ENCODE measurements at regions not wholly inside any gene's neighbourhood (a gene's known extent, or its start where the extent isn't known, plus 50 kb on each side); places are given as distances from the start of the nearest gene placed in this dataset.

DNA sequence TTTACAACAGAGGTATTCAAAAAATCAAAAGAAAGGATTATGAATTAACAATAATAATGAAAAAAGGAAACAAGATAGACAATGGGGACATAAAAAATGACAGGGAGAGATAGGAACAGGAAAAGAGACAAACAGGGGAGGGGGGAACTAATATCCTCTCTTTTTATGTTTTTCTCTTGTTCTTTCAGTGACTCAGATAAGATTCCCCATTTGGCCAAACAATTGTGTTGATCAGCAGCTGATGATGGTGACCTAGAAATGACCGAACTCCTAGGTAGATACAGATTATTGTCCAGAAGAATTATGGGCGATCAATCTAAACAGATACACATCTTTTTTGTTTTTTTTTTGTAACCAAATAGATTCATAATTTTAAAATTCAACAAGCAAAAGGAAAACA, 1277.2 kb upstream of the FLRT2 start:
- Histone ChIP-seq H3K4me1 (ENCODE audit: control insufficient read depth in 1 of 2, insufficient read depth in 2 of 2, low read length in 2 of 2) (no peaks in the 10 kb centered on the region), H2AFZ (ENCODE audit: insufficient read depth, low read depth, low read length, poor library complexity, severe bottlenecking) (no peak overlapping the region), H3K27me3 (ENCODE audit: control insufficient read depth in 2 of 2, insufficient read depth in 2 of 2, low read length in 2 of 2) (no peaks in the 10 kb centered on the region), H3K4me2 (replicated peaks; ENCODE audit: extremely low read depth, low read length, poor library complexity, severe bottlenecking) (no peak overlapping the region), H3K9ac (ENCODE audit: insufficient read depth, low read length, poor library complexity, severe bottlenecking) (no peak overlapping the region), H3K27ac (ENCODE audit: low read depth in 1 of 2, low read length in 2 of 2) (no peak overlapping the region), H3K36me3 (replicated peaks in 1 of 2; ENCODE audit: control insufficient read depth in 1 of 2, insufficient read depth in 2 of 2, low read length in 2 of 2) (no peaks in the 10 kb centered on the region), H3K9me3 (replicated peaks in 1 of 2; ENCODE audit: control insufficient read depth in 1 of 2, insufficient read depth in 1 of 2, low read length in 2 of 2) (peaks cover 3 to 10% of the 10 kb centered on the region in 2 donors), H4K20me1 (ENCODE audit: insufficient read depth, low read length) (no peaks in the 10 kb centered on the region), H3K4me3 (replicated peaks in 1 of 3; ENCODE audit: low read depth in 2 of 3, low read length in 3 of 3) (no peak overlapping the region), H3K79me2 (ENCODE audit: insufficient read depth, low read length) (no peaks in the 10 kb centered on the region)
- Mint-ChIP-seq H3K27ac (no peak overlapping the region), H3K27me3 (ENCODE audit: low read depth in 3 of 3) (no peaks in the 10 kb centered on the region), H3K9me3 (peaks cover 0 to 2% (median 0%) of the 10 kb centered on the region in 7 donors), H3K36me3 (no peaks in the 10 kb centered on the region), H3K4me3 (no peak overlapping the region), H3K4me1 (no peaks in the 10 kb centered on the region)
- intact Hi-C loops (cut with micrococcal nuclease): no loop called here
- TF ChIP-seq, protein P1, sequence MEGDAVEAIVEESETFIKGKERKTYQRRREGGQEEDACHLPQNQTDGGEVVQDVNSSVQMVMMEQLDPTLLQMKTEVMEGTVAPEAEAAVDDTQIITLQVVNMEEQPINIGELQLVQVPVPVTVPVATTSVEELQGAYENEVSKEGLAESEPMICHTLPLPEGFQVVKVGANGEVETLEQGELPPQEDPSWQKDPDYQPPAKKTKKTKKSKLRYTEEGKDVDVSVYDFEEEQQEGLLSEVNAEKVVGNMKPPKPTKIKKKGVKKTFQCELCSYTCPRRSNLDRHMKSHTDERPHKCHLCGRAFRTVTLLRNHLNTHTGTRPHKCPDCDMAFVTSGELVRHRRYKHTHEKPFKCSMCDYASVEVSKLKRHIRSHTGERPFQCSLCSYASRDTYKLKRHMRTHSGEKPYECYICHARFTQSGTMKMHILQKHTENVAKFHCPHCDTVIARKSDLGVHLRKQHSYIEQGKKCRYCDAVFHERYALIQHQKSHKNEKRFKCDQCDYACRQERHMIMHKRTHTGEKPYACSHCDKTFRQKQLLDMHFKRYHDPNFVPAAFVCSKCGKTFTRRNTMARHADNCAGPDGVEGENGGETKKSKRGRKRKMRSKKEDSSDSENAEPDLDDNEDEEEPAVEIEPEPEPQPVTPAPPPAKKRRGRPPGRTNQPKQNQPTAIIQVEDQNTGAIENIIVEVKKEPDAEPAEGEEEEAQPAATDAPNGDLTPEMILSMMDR (IDR thresholded peaks at IDR 0.05): no peak
- no peak for DNase-seq
- WGBS (ENCODE audit: insufficient coverage): no CpG with 5 or more reads among the region's 2 CpGs

DNA sequence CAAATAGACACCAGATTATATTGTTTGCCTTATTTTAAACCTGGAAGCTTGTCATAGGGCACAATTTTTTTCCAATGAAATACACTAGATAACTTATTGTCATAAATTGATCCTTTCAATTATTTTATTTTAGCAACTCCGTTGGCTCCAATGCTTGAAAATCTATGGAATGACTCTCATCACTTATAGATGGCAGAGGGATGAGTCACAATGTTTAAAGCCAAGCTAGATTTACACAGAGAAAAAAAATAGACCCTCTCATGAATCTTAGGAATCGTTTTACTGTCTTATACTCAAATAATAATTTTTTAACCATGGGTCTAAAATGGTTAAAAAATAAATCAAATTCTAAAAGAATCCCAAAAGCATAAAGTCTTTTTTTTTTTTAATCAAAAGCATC, 1276.6 kb upstream of the FLRT2 start:
- Histone ChIP-seq H3K79me2 (ENCODE audit: insufficient read depth, low read length) (no peaks in the 10 kb centered on the region), H3K4me1 (ENCODE audit: control insufficient read depth in 1 of 2, insufficient read depth in 2 of 2, low read length in 2 of 2) (no peaks in the 10 kb centered on the region), H3K4me2 (replicated peaks; ENCODE audit: extremely low read depth, low read length, poor library complexity, severe bottlenecking) (no peak overlapping the region), H3K4me3 (replicated peaks in 1 of 3; ENCODE audit: low read depth in 2 of 3, low read length in 3 of 3) (no peak overlapping the region), H3K27me3 (ENCODE audit: control insufficient read depth in 2 of 2, insufficient read depth in 2 of 2, low read length in 2 of 2) (no peaks in the 10 kb centered on the region), H3K9ac (ENCODE audit: insufficient read depth, low read length, poor library complexity, severe bottlenecking) (no peak overlapping the region), H3K36me3 (replicated peaks in 1 of 2; ENCODE audit: control insufficient read depth in 1 of 2, insufficient read depth in 2 of 2, low read length in 2 of 2) (no peaks in the 10 kb centered on the region), H3K27ac (ENCODE audit: low read depth in 1 of 2, low read length in 2 of 2) (no peak overlapping the region), H4K20me1 (ENCODE audit: insufficient read depth, low read length) (no peaks in the 10 kb centered on the region), H3K9me3 (replicated peaks in 1 of 2; ENCODE audit: control insufficient read depth in 1 of 2, insufficient read depth in 1 of 2, low read length in 2 of 2) (peaks cover 3 to 10% of the 10 kb centered on the region in 2 donors), H2AFZ (ENCODE audit: insufficient read depth, low read depth, low read length, poor library complexity, severe bottlenecking) (no peak overlapping the region)
- TF ChIP-seq, protein P1 (IDR thresholded peaks at IDR 0.05): no peak
- Mint-ChIP-seq H3K4me1 (no peaks in the 10 kb centered on the region), H3K9me3 (peaks cover 0 to 2% (median 0%) of the 10 kb centered on the region in 7 donors), H3K4me3 (no peak overlapping the region), H3K27me3 (ENCODE audit: low read depth in 3 of 3) (no peaks in the 10 kb centered on the region), H3K27ac (no peak overlapping the region), H3K36me3 (no peaks in the 10 kb centered on the region)
- DNase-seq: no peak
- intact Hi-C loops (cut with micrococcal nuclease): no loop called here
- no CpG with 5 or more reads among the region's 2 CpGs for WGBS (ENCODE audit: insufficient coverage)

Measured in CD14-positive monocyte (primary cell).